ENCODE measurements at regions not wholly inside any gene's neighbourhood (a gene's known extent, or its start where the extent isn't known, plus 50 kb on each side); places are given as distances from the start of the nearest gene placed in this dataset.

GRCh38 chr6:106897580-106897979 lies 76.9 kb downstream of the CD24 start:
- Histone ChIP-seq H3K36me3 (ENCODE audit: insufficient read depth, low read length) (no peaks in the 10 kb centered on the region), H3K4me1 (ENCODE audit: insufficient read depth, low read length) (no peaks in the 10 kb centered on the region), H3K9me3 (ENCODE audit: control insufficient read depth in 1 of 2, insufficient read depth in 1 of 2, low read length in 2 of 2) (peaks cover 9 to 11% of the 10 kb centered on the region in 2 experiments), H3K4me3 (ENCODE audit: low read length) (no peak overlapping the region), H3K27ac (ENCODE audit: low read depth in 1 of 2, low read length in 2 of 2) (no peak overlapping the region), H3K27me3 (ENCODE audit: control insufficient read depth in 1 of 2, insufficient read depth in 2 of 2, low read length in 2 of 2) (no peaks in the 10 kb centered on the region)
- DNase-seq: no peak
- TF ChIP-seq CTCF (IDR thresholded peaks at IDR 0.05): no peak
- ATAC-seq (ENCODE audit: poor library complexity): no peak
- intact Hi-C loops (cut with DNase I, micrococcal nuclease): no loop called here
- H3K27me3 Mint-ChIP-seq: peaks cover 35% of the 10 kb centered on the region
- H3K9me3 Mint-ChIP-seq: peaks cover 1% of the 10 kb centered on the region
- ChIA-PET POLR2A (no interaction called here), CTCF (no interaction called here)
- no peak overlapping the region for H3K4me3 Mint-ChIP-seq
- no peaks in the 10 kb centered on the region for H3K36me3 Mint-ChIP-seq (ENCODE audit: low read depth)
- H3K27ac Mint-ChIP-seq: no peak overlapping the region
- no peaks in the 10 kb centered on the region for H3K4me1 Mint-ChIP-seq (ENCODE audit: low read depth)

DNA sequence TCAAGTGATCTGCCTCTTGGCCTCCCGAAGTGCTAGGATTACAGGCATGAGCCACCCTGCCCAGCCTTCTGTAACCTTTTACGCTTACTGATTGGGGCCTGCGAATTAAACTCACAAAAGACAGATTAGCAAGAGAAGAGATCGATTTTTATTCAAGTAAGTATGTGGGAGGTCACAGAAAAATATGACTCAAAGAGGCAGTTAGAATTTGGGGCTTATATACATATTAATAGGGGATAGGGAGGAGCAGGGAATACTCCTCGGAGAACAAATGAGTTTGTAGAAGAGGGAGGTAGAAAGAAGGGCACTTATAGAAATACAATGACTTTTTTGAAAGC lies 78.9 kb downstream of the CD24 start:
- H3K27me3 Mint-ChIP-seq: peaks cover 42% of the 10 kb centered on the region
- H3K9me3 Mint-ChIP-seq: no peaks in the 10 kb centered on the region
- intact Hi-C loops (cut with DNase I, micrococcal nuclease): no loop called here
- H3K27ac ChIP-seq (ENCODE audit: low read depth in 1 of 2, low read length in 2 of 2): no peak overlapping the region
- ATAC-seq (ENCODE audit: poor library complexity) (no peak), DNase-seq (no peak)
- no peaks in the 10 kb centered on the region for H3K36me3 Mint-ChIP-seq (ENCODE audit: low read depth)
- H3K4me1 ChIP-seq (ENCODE audit: insufficient read depth, low read length): no peaks in the 10 kb centered on the region
- POLR2A ChIA-PET: no interaction called here
- H3K4me3 ChIP-seq (ENCODE audit: low read length): no peak overlapping the region
- H3K36me3 ChIP-seq (ENCODE audit: insufficient read depth, low read length): no peaks in the 10 kb centered on the region
- H3K4me3 Mint-ChIP-seq: no peak overlapping the region
- CTCF ChIA-PET: no interaction called here
- H3K4me1 Mint-ChIP-seq (ENCODE audit: low read depth): no peaks in the 10 kb centered on the region
- no peak for TF ChIP-seq CTCF (IDR thresholded peaks at IDR 0.05)
- H3K9me3 ChIP-seq (ENCODE audit: control insufficient read depth in 1 of 2, insufficient read depth in 1 of 2, low read length in 2 of 2): peaks cover 3 to 6% of the 10 kb centered on the region in 2 experiments
- H3K27me3 ChIP-seq (ENCODE audit: control insufficient read depth in 1 of 2, insufficient read depth in 2 of 2, low read length in 2 of 2): peaks cover 0 to 4% of the 10 kb centered on the region in 2 experiments
- no peak overlapping the region for H3K27ac Mint-ChIP-seq

DNA sequence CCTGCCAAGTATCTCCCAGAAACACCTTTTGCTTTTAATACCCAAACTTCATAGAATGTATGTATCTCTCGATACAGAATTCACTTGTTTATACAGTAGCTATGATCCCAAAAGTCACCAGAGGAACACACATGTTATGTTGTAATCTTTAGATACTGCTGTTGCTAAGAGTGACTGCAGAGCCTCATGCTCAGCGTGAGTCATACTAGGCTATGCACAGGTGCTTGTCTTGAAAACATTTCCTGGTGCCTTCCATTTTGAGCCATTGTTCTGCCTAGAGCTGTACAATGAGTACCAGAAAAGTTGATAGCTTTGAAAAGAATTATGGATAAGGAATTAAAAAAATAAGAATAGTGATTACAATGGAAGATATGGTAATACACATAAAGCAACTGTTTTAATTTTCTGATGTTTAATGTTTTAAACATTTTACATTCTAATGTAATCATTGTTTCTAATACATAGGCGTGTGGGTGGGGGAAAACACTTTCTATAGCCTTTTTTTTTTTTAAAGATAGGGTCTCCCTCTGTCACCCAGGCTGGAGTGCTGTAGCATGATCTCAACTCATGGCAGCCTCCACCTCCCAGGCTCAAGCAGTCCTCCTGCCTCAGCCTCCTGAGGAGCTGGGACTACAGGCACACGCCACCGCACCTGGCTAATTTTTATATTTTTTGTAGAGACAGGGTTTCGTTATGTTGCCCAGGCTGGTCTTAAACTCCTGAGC lies 79.4 kb downstream of the CD24 start:
- DNase-seq: no peak
- intact Hi-C loops (cut with DNase I, micrococcal nuclease): no loop called here
- Mint-ChIP-seq H3K4me1 (ENCODE audit: low read depth) (no peaks in the 10 kb centered on the region), H3K36me3 (ENCODE audit: low read depth) (no peaks in the 10 kb centered on the region), H3K9me3 (no peaks in the 10 kb centered on the region), H3K27ac (no peak overlapping the region), H3K27me3 (peaks cover 45% of the 10 kb centered on the region), H3K4me3 (no peak overlapping the region)
- H3K27ac ChIP-seq (ENCODE audit: low read depth in 1 of 2, low read length in 2 of 2): no peak overlapping the region
- POLR2A ChIA-PET: no interaction called here
- peaks cover under 1 to 2% of the 10 kb centered on the region in 2 experiments for H3K9me3 ChIP-seq (ENCODE audit: control insufficient read depth in 1 of 2, insufficient read depth in 1 of 2, low read length in 2 of 2)
- TF ChIP-seq CTCF (IDR thresholded peaks at IDR 0.05): no peak
- H3K4me1 ChIP-seq (ENCODE audit: insufficient read depth, low read length): no peaks in the 10 kb centered on the region
- no peak overlapping the region for H3K4me3 ChIP-seq (ENCODE audit: low read length)
- CTCF ChIA-PET: no interaction called here
- H3K36me3 ChIP-seq (ENCODE audit: insufficient read depth, low read length): no peaks in the 10 kb centered on the region
- no peak for ATAC-seq (ENCODE audit: poor library complexity)
- peaks cover 0 to 10% of the 10 kb centered on the region in 2 experiments for H3K27me3 ChIP-seq (ENCODE audit: control insufficient read depth in 1 of 2, insufficient read depth in 2 of 2, low read length in 2 of 2)
